HEK293T (cell line): ENCODE measurements at regions not wholly inside any gene's neighbourhood (a gene's known extent, or its start where the extent isn't known, plus 50 kb on each side); places are given as distances from the start of the nearest gene placed in this dataset.

Experiments
- CTCF ChIA-PET: fragments of 350-600 bp; formaldehyde crosslinking; extraction: SDS; loops from one replicate; lab custom pipeline; 2021; ENCODE audit warnings: antibody characterized with exemption, inconsistent platforms; lab: Yijun Ruan, JAX
- POLR2A ChIA-PET: fragments of 350-600 bp; formaldehyde crosslinking; extraction: SDS; loops from one replicate; lab custom pipeline; 2020; ENCODE audit warnings: antibody characterized with exemption, inconsistent platforms; lab: Yijun Ruan, JAX
- DNase-seq: peaks from one replicate; pipeline ENCODE4 v3.0.0; 2012; ENCODE audit warnings: mixed read lengths; ENCODE audit errors: extremely low spot score
- ARNT ChIP-seq: fragments of 450-650 bp; IDR thresholded peaks from 2 replicates; pipeline ENCODE4 v1.6.1; 2017; ENCODE audit warnings: mild to moderate bottlenecking
- BHLHE40 ChIP-seq: fragments of 450-650 bp; IDR thresholded peaks from 2 replicates; pipeline ENCODE4 v1.6.1; 2016; ENCODE audit warnings: mild to moderate bottlenecking, moderate library complexity, borderline replicate concordance
- CTBP1 ChIP-seq: fragments of 450-650 bp; IDR thresholded peaks from 2 replicates; pipeline ENCODE4 v1.6.1; 2016; ENCODE audit warnings: borderline replicate concordance
- ELF4 ChIP-seq: fragments of 450-650 bp; IDR thresholded peaks from 2 replicates; pipeline ENCODE4 v1.6.1; 2017; ENCODE audit warnings: antibody characterized with exemption
- FOXA1 ChIP-seq: fragments of 450-650 bp; IDR thresholded peaks from 2 replicates; pipeline ENCODE4 v1.6.1; 2016; ENCODE audit warnings: mild to moderate bottlenecking
- FOXK2 ChIP-seq: fragments of 450-650 bp; IDR thresholded peaks from 2 replicates; pipeline ENCODE4 v1.6.1; 2016; ENCODE audit warnings: mild to moderate bottlenecking
- FOXM1 ChIP-seq: fragments of 450-650 bp; IDR thresholded peaks from 2 replicates; pipeline ENCODE4 v1.6.1; 2017; ENCODE audit warnings: mild to moderate bottlenecking, borderline replicate concordance
- HDGF ChIP-seq: fragments of 450-650 bp; IDR thresholded peaks from 2 replicates; pipeline ENCODE4 v1.6.1; 2017; ENCODE audit warnings: antibody characterized with exemption, borderline replicate concordance
- L3MBTL2 ChIP-seq: fragments of 450-650 bp; conservative IDR thresholded peaks from 2 replicates; pipeline ENCODE4 v1.6.1; 2016; ENCODE audit warnings: mild to moderate bottlenecking
- LEF1 ChIP-seq: fragments of 450-650 bp; IDR thresholded peaks from 2 replicates; pipeline ENCODE4 v1.6.1; 2017; ENCODE audit warnings: mild to moderate bottlenecking, borderline replicate concordance
- NFRKB ChIP-seq: fragments of 450-650 bp; IDR thresholded peaks from 2 replicates; pipeline ENCODE4 v1.6.1; 2016; ENCODE audit warnings: mild to moderate bottlenecking, moderate library complexity
- PKNOX1 ChIP-seq: fragments of 450-650 bp; IDR thresholded peaks from 2 replicates; pipeline ENCODE4 v1.6.1; 2016
- SP1 ChIP-seq: fragments of 450-650 bp; IDR thresholded peaks from 2 replicates; pipeline ENCODE4 v1.6.1; 2017
- SUZ12 ChIP-seq: fragments of 450-650 bp; IDR thresholded peaks from 2 replicates; pipeline ENCODE4 v1.6.1; 2016; ENCODE audit warnings: mild to moderate bottlenecking
- TARDBP ChIP-seq: fragments of 450-650 bp; IDR thresholded peaks from 2 replicates; pipeline ENCODE4 v1.6.1; 2016
- ZNF384 ChIP-seq: fragments of 450-650 bp; IDR thresholded peaks from 2 replicates; pipeline ENCODE4 v1.6.1; 2016

GRCh38 chr6:170130201-170130621 lies 160.7 kb downstream of the DLL1 start:
- ChIA-PET POLR2A (no interaction called here), CTCF (no interaction called here)
- DNase-seq, result no peak
- TF ChIP-seq LEF1, result no peak
- no peak for TF ChIP-seq L3MBTL2
- no peak for TF ChIP-seq TARDBP
- no peak for TF ChIP-seq CTBP1

GRCh38 chr6:170129691-170130171 lies 161.1 kb downstream of the DLL1 start:
- ChIA-PET POLR2A (no interaction called here), CTCF (no interaction called here)
- DNase-seq, result no peak
- TF ChIP-seq HDGF (no peak), BHLHE40 (no peak), ARNT (no peak), FOXK2 (no peak), LEF1 (no peak), ZNF384 (no peak), FOXM1 (no peak), SP1 (no peak), L3MBTL2 (no peak), ELF4 (no peak), NFRKB (no peak), SUZ12 (no peak)

- ChIA-PET POLR2A (no interaction called here), CTCF (no interaction called here)
- no peak for DNase-seq
- TF ChIP-seq SUZ12, result no peak
- no peak for TF ChIP-seq PKNOX1
- TF ChIP-seq ZNF384, result no peak
- no peak for TF ChIP-seq ARNT
- no peak for TF ChIP-seq SP1
- TF ChIP-seq CTBP1, result no peak
- TF ChIP-seq TARDBP, result no peak
- no peak for TF ChIP-seq BHLHE40
- TF ChIP-seq ELF4, result no peak
- no peak for TF ChIP-seq LEF1
- TF ChIP-seq NFRKB, result no peak
- TF ChIP-seq FOXM1, result no peak
- TF ChIP-seq FOXK2, result no peak
- TF ChIP-seq HDGF, result no peak
Measured at GRCh38 chr6:170128811-170129681, 161.8 kb downstream of the DLL1 start.

GRCh38 chr6:170128346-170128745 lies 162.5 kb downstream of the DLL1 start:
- ChIA-PET POLR2A (no interaction called here), CTCF (no interaction called here)
- no peak for DNase-seq
- TF ChIP-seq HDGF (no peak), L3MBTL2 (no peak), ARNT (no peak), ZNF384 (no peak), FOXK2 (no peak), SP1 (no peak), LEF1 (no peak), BHLHE40 (no peak), PKNOX1 (no peak), SUZ12 (no peak), FOXM1 (no peak), TARDBP (no peak), CTBP1 (no peak), ELF4 (no peak), FOXA1 (no peak)

- CTCF ChIA-PET, result no interaction called here
- POLR2A ChIA-PET, result no interaction called here
- TF ChIP-seq CTBP1 (no peak), TARDBP (no peak), ZNF384 (no peak), SP1 (no peak), ELF4 (no peak), NFRKB (no peak), BHLHE40 (no peak), FOXK2 (no peak)
- DNase-seq, result no peak
Measured at GRCh38 chr6:170127151-170127550, 163.7 kb downstream of the DLL1 start.

- ChIA-PET POLR2A (no interaction called here), CTCF (no interaction called here)
- no peak for DNase-seq
- TF ChIP-seq PKNOX1, result no peak
- no peak for TF ChIP-seq NFRKB
- TF ChIP-seq FOXA1, result no peak
- no peak for TF ChIP-seq L3MBTL2
- TF ChIP-seq SP1, result no peak
- no peak for TF ChIP-seq TARDBP
- TF ChIP-seq HDGF, result no peak
- no peak for TF ChIP-seq LEF1
Measured at GRCh38 chr6:170125456-170126300, 165.2 kb downstream of the DLL1 start.
